ENCODE measurements at regions not wholly inside any gene's neighbourhood (a gene's known extent, or its start where the extent isn't known, plus 50 kb on each side); places are given as distances from the start of the nearest gene placed in this dataset.

GRCh38 chr2:199707593-199708185 lies 143.3 kb downstream of the FTCDNL1 start:
- Histone ChIP-seq H3K4me1 (no peaks in the 10 kb centered on the region), H3K9me3 (no peaks in the 10 kb centered on the region), H3K27ac (no peak overlapping the region), H3K27me3 (no peaks in the 10 kb centered on the region), H3K36me3 (no peaks in the 10 kb centered on the region), H4K20me1 (no peaks in the 10 kb centered on the region), H3K4me3 (no peak overlapping the region), H3K4me2 (no peak overlapping the region), H3K9ac (no peak overlapping the region)
- no peak for TF ChIP-seq Cebpa-rat (IDR thresholded peaks at IDR 0.05)

DNA sequence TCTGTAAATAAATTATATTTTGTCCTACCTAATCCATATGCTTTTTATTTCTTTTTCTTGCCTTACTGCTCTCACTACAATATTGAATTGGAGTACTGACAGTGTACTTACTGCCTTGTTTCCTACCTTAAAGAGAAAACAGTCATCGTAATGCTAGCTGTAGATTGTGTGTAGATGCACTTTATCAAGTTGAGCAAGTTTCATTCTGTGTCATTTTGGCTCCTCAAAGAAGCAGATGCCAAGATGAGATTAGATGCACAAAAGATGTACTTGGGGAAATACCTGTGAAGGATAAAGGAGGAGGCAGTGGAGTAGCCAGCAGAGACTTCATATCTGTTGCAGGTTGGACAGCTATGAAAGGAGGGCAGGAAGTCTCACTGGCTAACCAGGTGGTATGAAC lies 145.5 kb downstream of the FTCDNL1 start:
- no peak for TF ChIP-seq Cebpa-rat (IDR thresholded peaks at IDR 0.05)
- Histone ChIP-seq H4K20me1 (no peaks in the 10 kb centered on the region), H3K27ac (no peak overlapping the region), H3K4me1 (no peaks in the 10 kb centered on the region), H3K27me3 (no peaks in the 10 kb centered on the region), H3K4me3 (no peak overlapping the region), H3K36me3 (no peaks in the 10 kb centered on the region), H3K4me2 (no peak overlapping the region), H3K9me3 (no peaks in the 10 kb centered on the region), H3K9ac (no peak overlapping the region)

- no peak for TF ChIP-seq Cebpa-rat (IDR thresholded peaks at IDR 0.05)
- Histone ChIP-seq H4K20me1 (no peaks in the 10 kb centered on the region), H3K27me3 (no peaks in the 10 kb centered on the region), H3K4me3 (no peak overlapping the region), H3K36me3 (no peaks in the 10 kb centered on the region), H3K9me3 (no peaks in the 10 kb centered on the region), H3K4me1 (no peaks in the 10 kb centered on the region), H3K9ac (no peak overlapping the region), H3K4me2 (no peak overlapping the region), H3K27ac (no peak overlapping the region)
Measured at GRCh38 chr2:199704358-199705238, 146.4 kb downstream of the FTCDNL1 start.

DNA sequence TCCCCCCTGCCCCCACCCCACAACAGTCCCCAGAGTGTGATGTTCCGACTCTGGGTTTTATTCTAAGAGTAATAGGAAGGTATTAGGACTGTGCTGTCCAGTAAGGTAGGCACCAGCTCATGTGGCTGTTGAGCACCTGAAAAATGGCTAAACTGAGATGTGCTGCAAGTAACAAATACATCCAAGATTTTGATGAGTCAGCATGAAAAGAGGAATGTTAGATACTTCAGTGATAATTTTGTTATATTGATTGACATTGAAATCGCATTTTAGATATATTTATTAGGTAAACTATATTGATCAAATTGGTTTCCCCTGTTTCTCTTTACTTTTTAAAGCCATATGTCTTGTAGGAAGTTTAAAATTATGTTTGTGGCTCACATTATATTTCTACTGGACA lies 147.8 kb downstream of the FTCDNL1 start:
- no peak overlapping the region for H3K9ac ChIP-seq
- no peaks in the 10 kb centered on the region for H4K20me1 ChIP-seq
- no peak overlapping the region for H3K27ac ChIP-seq
- H3K27me3 ChIP-seq = no peaks in the 10 kb centered on the region
- H3K4me2 ChIP-seq = no peak overlapping the region
- no peak overlapping the region for H3K4me3 ChIP-seq
- TF ChIP-seq Cebpa-rat (IDR thresholded peaks at IDR 0.05) = no peak
- H3K36me3 ChIP-seq = no peaks in the 10 kb centered on the region
- H3K4me1 ChIP-seq = no peaks in the 10 kb centered on the region
- H3K9me3 ChIP-seq = no peaks in the 10 kb centered on the region

DNA sequence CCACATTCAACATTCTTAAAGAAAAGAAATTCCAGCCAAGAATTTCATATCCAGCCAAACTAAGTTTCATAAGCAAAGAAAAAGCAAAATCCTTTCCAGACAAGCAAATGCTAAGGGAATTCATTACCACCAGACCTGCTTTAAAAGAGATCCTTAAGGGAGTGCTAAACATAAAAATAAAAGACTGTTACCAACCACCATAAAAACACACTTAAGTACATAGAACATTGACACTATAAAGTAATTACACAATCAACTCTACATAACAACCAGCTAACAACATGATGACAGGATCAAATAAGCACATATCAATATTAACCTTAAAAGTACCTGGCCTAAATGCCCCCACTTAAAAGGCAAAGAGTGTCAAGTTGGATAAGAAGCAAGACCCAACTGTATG lies 153.5 kb downstream of the FTCDNL1 start:
- Histone ChIP-seq H3K4me1 (no peaks in the 10 kb centered on the region), H3K4me3 (no peak overlapping the region), H3K36me3 (no peaks in the 10 kb centered on the region), H3K4me2 (no peak overlapping the region), H3K9me3 (no peaks in the 10 kb centered on the region), H4K20me1 (no peaks in the 10 kb centered on the region), H3K27me3 (no peaks in the 10 kb centered on the region), H3K9ac (no peak overlapping the region), H3K27ac (no peak overlapping the region)
- TF ChIP-seq Cebpa-rat (IDR thresholded peaks at IDR 0.05) = no peak

DNA sequence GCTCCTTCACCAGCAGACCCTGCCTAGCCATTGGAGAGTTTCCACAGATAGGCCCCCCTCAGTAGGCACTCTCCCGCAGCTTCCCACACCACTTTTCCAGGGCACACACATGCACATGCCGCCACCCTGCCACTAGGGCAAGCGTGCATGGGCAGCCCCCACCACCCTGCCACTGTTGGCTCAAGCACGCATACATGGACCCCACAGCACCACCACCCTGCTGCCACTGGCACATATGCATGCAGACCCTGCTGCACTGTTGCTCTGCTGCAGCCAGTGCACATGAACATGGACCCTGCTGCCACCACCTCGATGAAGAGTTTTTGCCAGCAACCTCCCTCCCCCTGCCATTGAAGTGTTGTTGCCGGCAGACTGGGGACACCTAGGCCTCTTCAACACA lies 154.9 kb downstream of the FTCDNL1 start:
- H3K9me3 ChIP-seq = no peaks in the 10 kb centered on the region

DNA sequence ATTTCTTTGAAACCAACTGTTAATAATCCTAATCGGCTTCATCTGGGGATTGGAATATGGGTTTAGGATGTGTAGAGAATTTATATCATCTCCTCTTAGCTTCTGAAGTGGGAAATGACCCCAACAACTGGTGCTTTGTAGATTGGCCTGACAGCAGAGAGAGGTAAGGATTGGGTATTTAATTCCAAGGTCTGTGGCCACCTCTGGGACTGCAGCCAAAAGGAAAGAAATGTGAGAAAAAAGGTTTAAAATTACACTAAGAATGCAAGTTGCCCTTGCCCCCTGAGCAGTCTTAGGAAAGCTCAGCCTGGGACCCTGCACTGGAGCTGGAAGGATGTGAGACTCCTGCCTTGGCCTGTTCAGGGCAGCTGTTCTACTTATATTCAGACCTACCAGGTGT lies 157.1 kb downstream of the FTCDNL1 start:
- Histone ChIP-seq H3K4me2 (no peak overlapping the region), H3K4me1 (no peaks in the 10 kb centered on the region), H3K4me3 (no peak overlapping the region), H3K9me3 (no peaks in the 10 kb centered on the region), H4K20me1 (no peaks in the 10 kb centered on the region), H3K9ac (no peak overlapping the region), H3K27ac (no peak overlapping the region), H3K27me3 (no peaks in the 10 kb centered on the region), H3K36me3 (no peaks in the 10 kb centered on the region)
- no peak for TF ChIP-seq Cebpa-rat (IDR thresholded peaks at IDR 0.05)

More for the DNA sequence above, 154.9 kb downstream of the FTCDNL1 start:
- Histone ChIP-seq H3K36me3 (no peaks in the 10 kb centered on the region), H3K9ac (no peak overlapping the region), H3K4me1 (no peaks in the 10 kb centered on the region), H3K27me3 (no peaks in the 10 kb centered on the region), H4K20me1 (no peaks in the 10 kb centered on the region), H3K27ac (no peak overlapping the region), H3K4me3 (no peak overlapping the region), H3K4me2 (no peak overlapping the region)
- TF ChIP-seq Cebpa-rat (IDR thresholded peaks at IDR 0.05) = no peak

GRCh38 chr2:199692489-199692888 lies 158.5 kb downstream of the FTCDNL1 start:
- no peak overlapping the region for H3K4me2 ChIP-seq
- TF ChIP-seq Cebpa-rat (IDR thresholded peaks at IDR 0.05) = no peak

DNA sequence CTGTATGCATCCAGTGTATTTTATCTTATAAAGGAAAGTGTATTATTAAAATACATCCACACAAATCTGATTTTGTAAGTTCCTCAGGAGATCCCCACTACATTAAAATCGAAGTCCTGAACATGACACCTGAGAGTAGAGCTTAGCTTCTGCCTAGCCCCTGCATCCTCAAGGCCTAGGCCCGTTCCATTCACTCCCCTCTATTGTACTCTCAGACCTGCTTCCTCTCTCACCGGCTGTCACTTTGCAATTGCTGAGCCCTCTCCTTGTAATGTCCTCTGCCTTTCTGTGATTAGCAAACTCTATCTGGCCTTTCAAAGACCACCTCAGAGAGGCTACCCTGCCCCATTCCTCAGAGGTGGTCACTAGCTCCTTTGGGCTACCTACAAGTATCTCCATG lies 160.8 kb downstream of the FTCDNL1 start:
- Histone ChIP-seq H3K4me2 (no peak overlapping the region), H3K27ac (no peak overlapping the region), H3K27me3 (no peaks in the 10 kb centered on the region), H3K36me3 (no peaks in the 10 kb centered on the region), H4K20me1 (no peaks in the 10 kb centered on the region), H3K9ac (no peak overlapping the region), H3K4me1 (no peaks in the 10 kb centered on the region), H3K9me3 (no peaks in the 10 kb centered on the region), H3K4me3 (no peak overlapping the region)
- TF ChIP-seq Cebpa-rat (IDR thresholded peaks at IDR 0.05) = no peak

More at GRCh38 chr2:199692489-199692888, 158.5 kb downstream of the FTCDNL1 start:
- no peak overlapping the region for H3K4me3 ChIP-seq
- no peaks in the 10 kb centered on the region for H4K20me1 ChIP-seq
- H3K27ac ChIP-seq = no peak overlapping the region
- no peaks in the 10 kb centered on the region for H3K36me3 ChIP-seq
- no peaks in the 10 kb centered on the region for H3K4me1 ChIP-seq
- H3K27me3 ChIP-seq = no peaks in the 10 kb centered on the region
- H3K9me3 ChIP-seq = no peaks in the 10 kb centered on the region
- no peak overlapping the region for H3K9ac ChIP-seq

- Histone ChIP-seq H3K27ac (no peak overlapping the region), H3K27me3 (no peaks in the 10 kb centered on the region), H3K9me3 (no peaks in the 10 kb centered on the region), H3K4me2 (no peak overlapping the region), H4K20me1 (no peaks in the 10 kb centered on the region), H3K36me3 (no peaks in the 10 kb centered on the region), H3K9ac (no peak overlapping the region), H3K4me3 (no peak overlapping the region), H3K4me1 (no peaks in the 10 kb centered on the region)
- no peak for TF ChIP-seq Cebpa-rat (IDR thresholded peaks at IDR 0.05)
Measured at GRCh38 chr2:199685669-199686068, 165.3 kb downstream of the FTCDNL1 start.
